ENCODE measurements at regions not wholly inside any gene's neighbourhood (a gene's known extent, or its start where the extent isn't known, plus 50 kb on each side); places are given as distances from the start of the nearest gene placed in this dataset.

DNA sequence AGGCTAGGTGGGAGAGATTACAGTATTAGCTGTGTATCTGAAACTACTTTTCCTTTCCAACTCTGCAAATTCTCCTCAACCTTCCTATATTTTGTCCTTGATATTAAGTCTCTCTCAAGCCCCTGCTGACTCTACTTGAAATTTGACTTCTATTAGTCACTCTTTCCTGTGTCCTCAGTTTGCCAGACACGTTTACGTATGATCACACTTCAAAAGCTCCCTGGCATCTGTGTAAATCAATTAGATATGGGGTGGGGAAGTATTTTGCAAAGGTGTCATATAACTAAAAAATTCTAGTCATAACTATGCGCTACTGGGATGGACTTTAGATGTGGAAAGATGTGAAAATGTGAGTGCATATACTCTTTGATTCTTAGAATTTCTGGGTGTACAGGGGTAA lies 67.4 kb upstream of the ARHGAP24 start:
- DNase-seq = no peak

DNA sequence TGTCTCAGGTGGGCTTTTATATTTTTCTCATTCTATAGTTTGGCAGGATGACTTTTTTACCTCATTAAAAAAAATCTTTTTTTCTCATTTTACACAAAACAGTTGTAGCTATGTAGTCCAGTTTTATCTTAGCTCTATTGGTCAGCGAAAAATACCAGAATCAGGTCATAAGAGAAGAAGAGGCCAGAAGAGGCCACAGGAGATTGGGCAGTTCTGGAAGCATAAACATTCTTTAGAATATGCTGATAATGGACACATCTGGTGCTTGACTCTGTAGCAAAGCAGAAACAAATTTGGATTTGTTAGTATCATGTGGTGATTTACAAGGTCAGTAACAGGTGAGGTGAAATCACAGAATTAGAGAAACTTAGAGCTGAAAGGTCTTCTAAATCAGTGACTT lies 66.6 kb upstream of the ARHGAP24 start:
- no peak for DNase-seq

DNA sequence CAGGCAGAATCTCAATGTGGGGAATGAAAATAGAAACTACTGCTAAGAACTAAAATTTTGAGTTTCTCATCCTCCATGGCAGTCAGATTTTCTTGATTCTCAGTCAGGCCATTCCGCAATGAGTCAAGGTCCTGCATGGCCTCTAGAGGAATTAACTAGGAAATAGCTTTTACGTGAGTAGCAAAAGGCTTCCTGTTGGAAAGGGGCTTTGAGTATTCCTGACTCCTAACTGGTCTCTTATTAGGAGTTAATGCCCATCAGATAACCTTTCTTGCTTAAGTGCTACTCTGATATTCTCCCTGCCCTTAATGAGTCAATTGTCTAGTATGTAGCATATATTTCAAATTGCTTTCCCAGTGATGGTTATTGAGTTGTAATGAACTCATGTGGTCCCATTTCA lies 65.7 kb upstream of the ARHGAP24 start:
- DNase-seq = peak; percentile 71

DNA sequence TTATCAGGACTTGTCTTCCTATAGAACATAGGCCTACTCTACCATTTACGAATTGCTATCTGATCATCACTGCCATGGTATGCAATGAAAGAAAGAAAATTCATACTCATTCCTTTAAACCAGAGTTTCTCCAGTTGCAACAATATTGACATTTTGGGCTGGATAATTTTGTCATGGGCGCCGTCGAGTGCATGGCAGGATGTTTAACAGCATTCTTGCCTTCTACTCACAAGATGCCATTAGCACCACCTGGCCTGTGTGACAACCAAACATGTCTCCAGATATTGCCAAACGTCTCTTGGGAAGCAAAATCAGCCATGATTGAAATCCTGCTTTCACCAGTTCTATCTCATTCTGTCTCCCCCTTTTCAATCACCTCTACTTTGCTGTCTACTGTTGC lies 63.6 kb upstream of the ARHGAP24 start:
- no peak for DNase-seq

DNA sequence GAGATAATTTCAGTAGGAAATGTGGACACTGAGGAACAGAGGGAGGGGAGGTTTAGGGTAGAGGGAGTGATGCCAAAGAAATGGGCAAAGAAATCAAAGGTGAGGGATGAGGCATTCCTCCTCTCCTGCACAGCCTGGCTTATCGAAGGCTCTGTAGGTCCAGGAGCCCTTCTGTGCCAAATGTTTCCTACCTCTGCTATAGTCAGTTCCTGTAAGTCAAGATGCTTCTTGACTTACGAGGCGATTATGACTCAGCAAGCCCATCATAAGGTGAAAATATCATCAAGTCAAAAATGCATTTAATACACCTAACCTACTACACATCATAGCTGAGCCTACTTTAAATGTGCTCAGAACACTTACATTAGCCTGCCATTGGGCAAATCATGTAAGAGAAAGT lies 60.0 kb upstream of the ARHGAP24 start:
- DNase-seq = no peak

DNA sequence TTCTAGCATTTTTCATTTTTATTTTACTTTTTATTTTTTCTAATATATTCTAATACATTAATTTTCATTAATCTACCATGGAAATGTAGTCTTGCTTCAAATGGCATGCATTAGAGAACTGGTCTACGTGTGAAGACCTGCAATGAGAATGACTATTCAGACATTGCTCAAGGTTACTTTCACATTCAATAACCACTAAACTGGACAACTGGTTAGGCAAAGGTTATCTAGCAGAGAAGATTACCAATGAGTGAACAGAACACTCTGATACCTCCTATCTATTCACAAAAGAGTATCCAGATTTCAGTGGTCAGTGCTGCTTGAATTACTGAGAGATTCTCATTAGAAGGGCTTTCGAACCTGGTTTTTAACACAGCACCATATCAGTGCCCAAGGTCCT lies 58.9 kb upstream of the ARHGAP24 start:
- no peak for DNase-seq

DNA sequence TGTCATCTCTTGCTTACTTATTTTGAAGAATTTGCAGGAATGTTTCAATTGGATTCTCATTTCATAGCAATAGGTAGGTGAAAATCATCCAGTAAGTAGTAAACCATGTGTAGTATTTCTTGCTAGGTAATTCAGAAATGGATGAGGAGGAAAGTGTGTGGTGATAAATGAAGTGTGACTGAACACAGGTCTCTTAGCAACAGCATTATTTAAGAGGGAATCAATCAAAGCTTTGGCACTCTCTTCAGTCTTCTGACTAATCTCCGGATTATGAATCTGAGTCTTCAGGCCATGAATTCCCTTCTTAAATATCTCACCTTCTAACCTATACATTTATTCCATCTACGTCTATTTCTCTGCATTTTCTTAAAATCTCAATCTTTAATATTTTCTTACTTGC lies 55.8 kb upstream of the ARHGAP24 start:
- peak; percentile 26 for DNase-seq

DNA sequence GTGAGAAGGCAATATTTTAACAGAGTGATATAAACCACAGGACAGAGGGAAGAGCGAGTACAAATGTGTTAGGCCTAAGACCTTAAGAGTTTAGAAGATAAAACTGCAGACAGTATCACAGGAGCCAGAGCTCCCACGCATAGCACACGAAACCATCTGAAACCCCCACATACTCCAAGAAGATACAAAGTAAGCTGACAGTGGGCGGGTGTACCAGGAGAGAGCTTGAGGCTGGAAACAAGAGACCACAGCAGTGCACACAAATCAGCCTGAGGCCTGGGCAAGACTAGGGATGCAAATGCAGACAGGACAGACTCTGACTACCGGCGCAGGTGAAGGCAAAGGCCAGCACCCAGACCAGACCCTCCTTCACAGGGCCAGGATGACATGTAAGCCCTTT lies 54.1 kb upstream of the ARHGAP24 start:
- DNase-seq = no peak

DNA sequence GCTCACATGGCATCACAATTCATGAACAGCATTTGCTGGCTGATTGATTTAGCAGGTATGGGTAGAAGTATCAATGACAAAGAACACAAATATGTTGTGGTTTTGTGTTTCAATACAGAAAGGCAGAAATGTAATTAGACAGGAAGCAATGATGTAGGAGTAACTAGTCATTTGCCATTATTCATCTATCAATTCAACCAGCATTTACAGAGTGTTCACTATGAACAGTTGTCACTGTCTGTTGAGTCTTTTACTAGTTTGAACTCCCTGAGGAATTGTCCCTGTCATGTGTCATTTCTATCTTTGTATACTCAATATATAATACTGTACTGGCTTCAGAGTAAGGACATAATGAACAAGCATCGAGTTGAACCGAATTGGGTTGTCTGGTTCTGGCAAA lies 51.5 kb upstream of the ARHGAP24 start:
- peak; percentile 46 for DNase-seq
